SU-DHL-6 (cell line): ENCODE measurements at regions not wholly inside any gene's neighbourhood (a gene's known extent, or its start where the extent isn't known, plus 50 kb on each side); places are given as distances from the start of the nearest gene placed in this dataset.

Experiments used
- H2AFZ ChIP-seq: fragments of 200-600 bp; sonication (generic); 2 replicates; pipeline ENCODE4 v1.6.1; 2014; ENCODE audit warnings: low read depth, mild to moderate bottlenecking, moderate library complexity, mixed read lengths, antibody characterized with exemption, low read length; ENCODE audit not compliant: severe bottlenecking
- H3F3A ChIP-seq: fragments of 200-600 bp; shearing (Covaris generic); 2 replicates; pipeline ENCODE4 v1.6.0; 2016; ENCODE audit warnings: antibody characterized with exemption, mild to moderate bottlenecking; ENCODE audit not compliant: insufficient read depth
- H3K27ac ChIP-seq: fragments of 200-600 bp; sonication (generic); 2 replicates; pipeline ENCODE4 v1.5.1; 2016; ENCODE audit warnings: low read depth, mild to moderate bottlenecking, low read length, moderate library complexity, mixed read lengths
- H3K27me3 ChIP-seq: fragments of 200-600 bp; sonication (generic), shearing (Covaris generic); 2 replicates; pipeline ENCODE4 v1.6.0; 2014; ENCODE audit warnings: mild to moderate bottlenecking, low read length
- H3K36me3 ChIP-seq: fragments of 200-600 bp; sonication (generic); 2 replicates; pipeline ENCODE4 v1.6.1; 2014; ENCODE audit warnings: mild to moderate bottlenecking, low read length, mixed read lengths
- H3K4me2 ChIP-seq: fragments of 300-600, 200-600 bp; shearing (Covaris generic), sonication (generic); 2 replicates; pipeline ENCODE4 v1.6.0; 2014; ENCODE audit warnings: low read length, low read depth, mild to moderate bottlenecking; ENCODE audit not compliant: poor library complexity, severe bottlenecking
- H3K4me3 ChIP-seq: fragments of 200-600 bp; sonication (generic); 2 replicates; pipeline ENCODE4 v1.5.1; 2014; ENCODE audit warnings: antibody characterized with exemption, low read length, mild to moderate bottlenecking, mixed read lengths; ENCODE audit not compliant: insufficient read depth, poor library complexity, severe bottlenecking
- H3K79me2 ChIP-seq: fragments of 200-600 bp; sonication (generic); 2 replicates; pipeline ENCODE4 v1.6.1; 2014; ENCODE audit warnings: mild to moderate bottlenecking, low read length, moderate library complexity; ENCODE audit not compliant: insufficient read depth
- H3K9ac ChIP-seq: fragments of 200-600 bp; sonication (generic); 2 replicates; pipeline ENCODE4 v1.7.0; 2014; ENCODE audit warnings: mild to moderate bottlenecking, low read length
- H3K9me2 ChIP-seq: fragments of 200-600 bp; sonication (generic); replicated peaks from 2 replicates; pipeline ENCODE4 v1.6.1; 2014; ENCODE audit warnings: low read length; ENCODE audit not compliant: insufficient read depth
- H3K9me3 ChIP-seq: fragments of 200-600 bp; sonication (generic); 2 replicates; pipeline ENCODE4 v1.6.1; 2014; ENCODE audit warnings: low read length, mixed read lengths; ENCODE audit not compliant: insufficient read depth
- H4K20me1 ChIP-seq: fragments of 200-600 bp; sonication (generic); 2 replicates; pipeline ENCODE4 v1.6.1; 2014; ENCODE audit warnings: low read depth, mild to moderate bottlenecking, antibody characterized with exemption, low read length, moderate library complexity, mixed read lengths
- CTCF ChIP-seq: fragments of 200-600 bp; sonication (generic); IDR thresholded peaks from one replicate; pipeline ENCODE4 v1.5.1; 2017; ENCODE audit warnings: antibody characterized with exemption, mild to moderate bottlenecking, low read length, moderate library complexity; ENCODE audit not compliant: insufficient read depth, poor library complexity, severe bottlenecking
- EZH2phosphoT487 ChIP-seq: fragments of 200-600 bp; sonication (generic), shearing (Covaris generic); conservative IDR thresholded peaks from 2 replicates; pipeline ENCODE4 v1.6.1; 2018; ENCODE audit warnings: mild to moderate bottlenecking, antibody characterized with exemption, low read length, moderate library complexity, mixed read lengths

DNA sequence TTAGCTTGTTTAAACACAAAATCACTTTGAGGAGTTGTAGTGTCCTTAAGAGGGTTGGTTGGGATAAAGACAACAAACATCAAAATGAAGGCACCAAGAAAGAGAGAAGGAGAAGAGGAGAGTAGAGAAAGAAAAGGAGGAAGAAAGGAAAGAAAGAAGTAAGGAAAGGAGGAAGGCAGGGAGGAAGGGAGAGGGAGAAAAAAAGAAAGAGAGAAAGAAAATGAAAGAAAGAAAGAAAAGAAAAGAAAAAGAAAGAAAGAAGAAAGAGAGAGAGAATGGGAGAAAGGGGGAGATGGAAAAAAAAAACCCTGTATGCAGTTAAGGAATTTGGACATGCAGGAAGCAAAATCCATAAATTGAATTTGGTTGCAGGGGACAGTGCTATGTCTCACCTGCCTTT lies 635.4 kb upstream of the FZD8 start:
- no peaks in the 10 kb centered on the region for H3K9me3 ChIP-seq
- no peaks in the 10 kb centered on the region for H4K20me1 ChIP-seq
- TF ChIP-seq CTCF = no peak
- no peak overlapping the region for H3K27ac ChIP-seq
- no peak overlapping the region for H2AFZ ChIP-seq
- no peaks in the 10 kb centered on the region for H3K9me2 ChIP-seq
- no peak overlapping the region for H3K4me3 ChIP-seq
- no peaks in the 10 kb centered on the region for H3K36me3 ChIP-seq
- H3K4me2 ChIP-seq = no peak overlapping the region
- no peaks in the 10 kb centered on the region for H3F3A ChIP-seq
- H3K9ac ChIP-seq = no peak overlapping the region
- no peaks in the 10 kb centered on the region for H3K79me2 ChIP-seq
- H3K27me3 ChIP-seq = no peaks in the 10 kb centered on the region

- Histone ChIP-seq H3K9me3 (no peaks in the 10 kb centered on the region), H2AFZ (no peak overlapping the region), H3K9ac (no peak overlapping the region), H3K4me2 (no peak overlapping the region), H3K27me3 (no peaks in the 10 kb centered on the region), H4K20me1 (no peaks in the 10 kb centered on the region), H3K79me2 (no peaks in the 10 kb centered on the region), H3F3A (no peaks in the 10 kb centered on the region), H3K4me3 (no peak overlapping the region), H3K9me2 (no peaks in the 10 kb centered on the region), H3K36me3 (no peaks in the 10 kb centered on the region), H3K27ac (no peak overlapping the region)
- TF ChIP-seq EZH2phosphoT487 = no peak
- no peak for TF ChIP-seq CTCF
Observed at GRCh38 chr10:36271627-36272340, 629.7 kb upstream of the FZD8 start.

GRCh38 chr10:36269222-36269621 lies 627.1 kb upstream of the FZD8 start:
- no peaks in the 10 kb centered on the region for H3K9me3 ChIP-seq
- H3K27me3 ChIP-seq = no peaks in the 10 kb centered on the region
- TF ChIP-seq CTCF (no peak), EZH2phosphoT487 (no peak)
- H3K79me2 ChIP-seq = no peaks in the 10 kb centered on the region
- H3K4me2 ChIP-seq = no peak overlapping the region
- no peaks in the 10 kb centered on the region for H4K20me1 ChIP-seq
- H3K4me3 ChIP-seq = no peak overlapping the region
- no peak overlapping the region for H3K9ac ChIP-seq
- H3K9me2 ChIP-seq = no peaks in the 10 kb centered on the region
- H2AFZ ChIP-seq = no peak overlapping the region
- no peaks in the 10 kb centered on the region for H3F3A ChIP-seq
- H3K27ac ChIP-seq = no peak overlapping the region
- no peaks in the 10 kb centered on the region for H3K36me3 ChIP-seq
